IPS DF 19.7 (cell line): ENCODE measurements at regions not wholly inside any gene's neighbourhood (a gene's known extent, or its start where the extent isn't known, plus 50 kb on each side); places are given as distances from the start of the nearest gene placed in this dataset.

Experiments
- DNase-seq: peaks from one replicate; pipeline ENCODE4 v3.0.0-alpha.2; 2013; ENCODE audit warnings: low read depth, low spot score

GRCh38 chr6:132868057-132868456 lies 53.7 kb downstream of the RPS12 start:
- DNase-seq: no peak

DNA sequence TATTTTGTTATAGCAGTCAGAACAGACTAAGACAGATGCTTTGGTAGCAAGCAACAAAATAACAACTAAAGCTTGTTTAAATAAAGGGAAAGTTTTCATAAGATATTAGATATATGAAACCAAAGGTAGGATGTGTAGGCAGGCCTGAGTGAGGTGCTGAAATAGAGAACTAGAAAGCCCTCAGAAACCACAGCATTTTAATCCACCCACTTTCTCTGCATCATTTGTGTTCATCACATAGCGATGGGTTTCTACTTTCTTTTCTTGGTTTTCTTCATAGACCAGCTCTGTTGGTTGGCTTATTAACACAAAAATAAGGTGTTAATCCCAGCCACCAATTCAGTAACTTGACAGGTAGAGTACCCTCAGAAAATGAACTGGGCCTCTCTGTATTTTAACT lies 58.6 kb downstream of the RPS12 start:
- no peak for DNase-seq

GRCh38 chr6:132877003-132877402 lies 62.6 kb downstream of the RPS12 start:
- DNase-seq: no peak

GRCh38 chr6:132887204-132887603 lies 72.8 kb downstream of the RPS12 start:
- no peak for DNase-seq

- no peak for DNase-seq
Measured at GRCh38 chr6:132888701-132889100, 74.3 kb downstream of the RPS12 start.

GRCh38 chr6:132892929-132893771 lies 78.8 kb downstream of the RPS12 start:
- DNase-seq: no peak

DNA sequence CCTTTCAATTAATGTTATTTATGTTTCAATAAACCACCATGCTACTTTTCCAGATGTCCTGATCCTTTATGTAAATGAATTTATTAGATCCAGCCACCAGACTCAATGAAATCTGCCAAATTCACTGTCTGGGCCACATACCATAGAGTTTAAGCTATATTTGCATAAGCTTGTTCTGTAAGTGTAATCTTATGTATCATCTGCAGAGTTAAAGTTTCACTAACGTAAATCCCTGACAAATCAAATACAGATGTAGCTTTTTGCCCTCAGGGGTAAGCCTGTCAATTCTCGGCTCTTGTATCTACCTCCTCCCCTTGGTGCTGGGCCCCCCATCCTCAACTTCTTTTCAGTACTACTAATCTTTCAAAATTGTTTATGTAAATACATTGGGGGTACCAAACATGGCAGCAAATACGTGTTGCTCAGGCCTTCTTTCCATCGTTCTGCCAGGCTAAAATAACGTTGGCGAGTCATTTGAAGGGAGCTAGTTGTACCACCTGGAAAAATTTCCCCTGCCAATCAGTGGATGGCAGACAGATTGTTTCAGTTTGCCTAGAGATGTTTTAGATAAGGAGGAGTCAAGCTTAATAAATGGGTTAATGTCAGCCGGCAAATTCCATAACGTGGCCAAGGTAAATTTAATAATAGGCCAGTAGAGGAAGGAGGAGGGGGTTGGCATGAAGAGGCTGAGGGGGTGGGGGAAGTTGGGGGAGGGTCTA lies 79.6 kb downstream of the RPS12 start:
- no peak for DNase-seq

DNA sequence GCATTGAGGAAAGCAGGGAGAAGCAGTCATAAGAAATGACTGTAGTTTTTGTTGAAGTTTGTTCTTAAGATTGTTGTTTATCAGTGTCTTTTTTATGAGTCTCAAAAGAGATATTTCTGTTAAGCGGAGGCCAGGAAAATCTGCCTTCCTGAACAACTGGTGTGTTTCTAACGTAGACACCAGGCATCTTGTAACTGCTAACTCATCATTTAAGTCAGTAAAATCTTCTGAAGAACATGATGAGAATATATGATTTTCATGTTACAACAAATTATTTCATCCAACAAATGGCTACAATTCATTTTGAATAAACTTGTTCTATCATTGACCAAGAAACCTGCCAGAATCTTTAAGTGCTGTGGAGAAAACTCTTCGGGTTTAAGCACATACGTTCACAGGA lies 84.0 kb downstream of the RPS12 start:
- DNase-seq: no peak

DNA sequence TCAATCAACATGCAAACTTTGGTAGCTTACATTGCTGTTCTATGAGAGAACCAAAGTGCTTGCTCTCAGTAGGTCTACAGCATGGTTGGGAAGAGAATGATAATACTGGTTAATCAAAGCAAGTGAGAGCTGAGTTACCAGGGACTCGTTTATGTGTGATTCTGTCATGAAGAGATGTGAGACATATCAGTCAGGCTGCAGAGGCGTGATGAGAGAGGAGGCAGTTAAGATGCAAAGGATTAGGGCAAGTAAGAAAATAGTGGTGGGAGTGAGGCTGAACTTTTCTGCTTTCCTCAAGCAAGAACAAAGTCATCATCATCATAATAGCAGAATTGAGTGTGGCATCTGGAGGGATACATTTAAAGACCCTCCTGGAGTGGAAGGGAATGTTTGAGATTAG lies 86.5 kb downstream of the RPS12 start:
- no peak for DNase-seq

DNA sequence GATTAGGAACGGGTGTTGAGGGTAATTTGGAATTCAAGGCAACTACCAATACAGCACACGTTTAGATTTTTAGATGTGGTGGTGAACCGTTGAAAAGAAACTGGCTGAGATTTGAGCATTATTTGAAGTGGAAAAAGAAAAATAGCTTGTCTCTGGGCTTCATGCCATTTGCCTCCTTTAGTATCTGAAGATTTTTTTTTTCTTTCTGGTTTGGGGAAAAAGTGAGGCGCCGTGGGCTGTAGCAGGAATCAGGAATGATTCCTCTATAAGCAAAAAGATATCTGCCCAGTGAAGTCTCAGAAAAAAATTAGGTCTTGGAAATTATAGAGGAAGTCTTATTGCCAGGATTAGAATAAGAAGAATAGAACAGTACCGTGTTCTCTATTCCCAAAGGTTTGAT lies 88.5 kb downstream of the RPS12 start:
- no peak for DNase-seq

DNA sequence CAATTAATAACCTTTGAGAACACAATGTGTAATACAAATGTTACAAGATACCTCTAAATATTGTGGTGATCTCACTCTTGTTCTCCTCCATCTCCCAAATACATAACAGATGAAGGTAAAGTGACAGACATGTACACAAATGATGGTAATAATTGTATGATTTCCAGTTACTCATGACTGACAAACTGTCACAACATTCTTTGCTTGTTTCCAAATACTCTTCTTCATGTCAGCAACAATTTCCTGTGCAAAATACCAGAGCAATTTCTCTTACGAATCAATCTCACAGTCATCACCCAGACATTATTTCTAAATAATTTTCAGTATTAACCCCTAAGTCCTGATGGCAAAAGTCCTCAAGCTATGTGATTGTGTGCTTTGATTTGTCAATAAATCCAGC lies 92.9 kb downstream of the RPS12 start:
- no peak for DNase-seq

- no peak for DNase-seq
Measured at GRCh38 chr6:132907914-132908313, 93.5 kb downstream of the RPS12 start.

DNA sequence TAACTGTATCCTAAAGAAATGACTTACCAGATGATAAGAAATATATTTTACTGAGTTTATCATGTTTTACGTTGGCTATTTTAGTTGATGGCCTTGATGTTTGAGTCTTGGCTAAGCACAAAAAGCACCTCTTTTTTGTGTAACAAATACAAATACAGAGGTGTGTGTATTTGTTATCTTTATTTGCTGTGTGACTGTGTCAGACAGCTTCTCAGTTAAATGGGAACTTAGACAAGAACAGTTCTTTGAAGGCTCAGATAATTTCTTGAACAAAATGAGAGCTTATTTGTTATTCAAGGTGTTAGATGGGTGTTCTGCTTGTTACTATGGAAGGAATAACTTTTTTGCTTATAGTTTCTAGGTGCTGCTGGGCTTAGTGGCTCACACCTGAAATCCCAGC lies 95.4 kb downstream of the RPS12 start:
- DNase-seq: no peak

- DNase-seq: no peak
Measured at GRCh38 chr6:132910759-132911158, 96.4 kb downstream of the RPS12 start.

- no peak for DNase-seq
Measured at GRCh38 chr6:132919045-132919860, 104.9 kb downstream of the RPS12 start.

GRCh38 chr6:132927713-132928112 lies 113.3 kb downstream of the RPS12 start:
- no peak for DNase-seq

GRCh38 chr6:132929141-132929540 lies 114.8 kb downstream of the RPS12 start:
- DNase-seq: no peak

DNA sequence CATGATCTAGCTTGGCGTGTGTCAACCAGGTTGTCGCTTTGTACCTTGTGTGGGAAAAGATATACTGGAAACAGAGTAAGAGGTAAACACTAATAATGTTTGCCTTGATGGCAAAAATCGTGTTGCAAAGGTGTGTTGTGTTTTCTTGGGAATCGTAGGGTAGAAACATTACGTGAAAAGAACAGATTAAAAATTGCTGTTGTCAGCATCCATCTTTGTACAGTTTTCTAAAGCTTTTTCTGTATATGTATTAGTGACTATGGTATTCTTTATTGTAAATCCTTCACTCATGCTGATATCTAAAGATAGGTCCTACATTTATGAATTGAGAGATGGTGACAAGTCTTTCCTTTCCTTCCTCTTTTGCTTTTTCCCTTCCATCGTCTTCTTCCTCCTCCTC lies 116.9 kb downstream of the RPS12 start:
- DNase-seq: no peak

GRCh38 chr6:132931936-132932514 lies 117.7 kb downstream of the RPS12 start:
- no peak for DNase-seq

DNA sequence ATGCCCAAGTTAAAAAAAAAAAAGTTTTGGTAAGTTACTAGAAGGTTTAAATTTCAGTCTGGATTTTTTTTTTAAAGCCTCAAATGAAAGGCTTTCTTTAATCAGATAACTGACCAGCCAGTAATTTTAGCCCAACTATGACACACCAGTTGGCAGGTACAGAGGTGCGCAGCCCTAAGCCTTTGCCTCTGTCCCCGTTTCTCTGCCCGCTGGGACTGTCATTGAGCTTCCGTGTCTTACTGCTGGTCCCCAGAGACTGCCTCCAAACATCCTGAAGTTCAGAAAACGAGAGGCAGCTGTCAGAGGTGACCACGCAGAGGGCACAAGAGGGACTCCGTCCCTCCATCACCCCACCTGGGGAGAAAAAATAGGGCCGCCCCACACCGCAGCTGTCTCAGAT lies 118.2 kb downstream of the RPS12 start:
- no peak for DNase-seq

DNA sequence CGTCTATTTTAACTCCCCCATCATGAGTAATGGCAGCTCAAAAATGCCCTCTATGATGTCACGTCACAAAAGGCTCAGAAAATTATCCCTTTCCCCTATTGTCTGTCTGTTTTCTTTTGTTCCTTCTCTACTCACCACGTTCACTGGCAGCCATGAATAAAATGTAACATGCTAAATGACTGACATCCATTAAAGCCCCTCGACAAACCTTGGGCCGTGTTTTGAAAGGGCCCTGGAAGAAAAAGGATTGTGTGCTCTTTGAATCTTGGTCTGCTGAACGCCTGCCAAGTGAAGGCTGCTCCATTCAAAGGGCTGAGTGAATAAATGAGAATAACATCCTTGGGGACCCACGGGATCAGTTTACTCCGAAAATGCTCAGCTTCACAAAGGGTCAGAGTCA lies 118.7 kb downstream of the RPS12 start:
- DNase-seq: no peak

DNA sequence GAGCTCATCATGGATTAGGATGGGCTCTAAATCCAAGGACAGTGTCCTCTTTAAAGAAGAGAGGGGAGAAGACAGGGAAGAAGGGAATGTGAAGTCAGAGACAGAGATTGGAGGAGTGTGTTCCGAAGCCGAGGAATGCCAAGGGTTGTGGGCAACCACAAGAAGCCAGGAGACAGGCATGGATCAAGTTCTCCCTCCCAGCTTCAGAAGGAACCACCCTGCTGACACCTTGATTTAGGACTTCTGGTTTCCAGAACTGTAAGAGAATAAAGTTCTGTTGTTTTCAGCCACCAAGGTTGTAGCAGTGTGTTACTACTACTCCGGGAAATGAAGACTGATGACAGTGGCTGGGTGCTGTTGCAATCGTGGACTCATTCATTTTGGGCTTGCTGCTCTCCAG lies 120.1 kb downstream of the RPS12 start:
- DNase-seq: no peak
